Endothelial cell of umbilical vein (primary cell): ENCODE measurements at regions not wholly inside any gene's neighbourhood (a gene's known extent, or its start where the extent isn't known, plus 50 kb on each side); places are given as distances from the start of the nearest gene placed in this dataset.

ENCODE experiments used
- EZH2 ChIP-seq: IDR thresholded peaks from 2 replicates; pipeline ENCODE4 v1.6.1; 2012; ENCODE audit warnings: borderline replicate concordance, low read depth, mild to moderate bottlenecking, moderate library complexity, low read length, inconsistent platforms; ENCODE audit not compliant: severe bottlenecking
- FOS ChIP-seq: IDR thresholded peaks from 2 replicates; pipeline ENCODE4 v1.6.1; 2011; ENCODE audit warnings: mild to moderate bottlenecking, low read length, moderate library complexity, borderline replicate concordance; ENCODE audit not compliant: insufficient read depth
- JUN ChIP-seq: IDR thresholded peaks from 2 replicates; pipeline ENCODE4 v1.6.1; 2011; ENCODE audit warnings: borderline replicate concordance, low read depth; ENCODE audit not compliant: insufficient read length, insufficient read depth
- MAX ChIP-seq: IDR thresholded peaks from 2 replicates; pipeline ENCODE4 v1.6.1; 2011; ENCODE audit not compliant: insufficient read depth, insufficient read length
- MYC ChIP-seq: IDR thresholded peaks from one replicate; pipeline ENCODE4 v1.6.1; 2011; ENCODE audit warnings: mild to moderate bottlenecking, low read depth, low read length
- POLR2A ChIP-seq: IDR thresholded peaks from 2 replicates; pipeline ENCODE4 v1.6.1; 2012; ENCODE audit warnings: low read depth, mild to moderate bottlenecking, control low read depth, low read length
- POLR2AphosphoS5 ChIP-seq: IDR thresholded peaks from 2 replicates; pipeline ENCODE4 v1.6.1; 2012; ENCODE audit warnings: low read depth, mild to moderate bottlenecking, control low read depth, low read length, moderate library complexity; ENCODE audit not compliant: insufficient read depth
- TF ChIP-seq, protein P1 (sequence below), 2 donors: IDR thresholded peaks; 1 replicate in 1 of 2; 2 replicates in 1 of 2; pipeline ENCODE4 v1.5.1; 2011; ENCODE audit warnings: low read length in 2 of 2, mild to moderate bottlenecking in 2 of 2, moderate library complexity in 2 of 2, control low read depth in 1 of 2, inconsistent platforms in 1 of 2, low read depth in 1 of 2; ENCODE audit not compliant: insufficient read depth in 1 of 2; ENCODE audit errors: extremely low read depth in 1 of 2

DNA sequence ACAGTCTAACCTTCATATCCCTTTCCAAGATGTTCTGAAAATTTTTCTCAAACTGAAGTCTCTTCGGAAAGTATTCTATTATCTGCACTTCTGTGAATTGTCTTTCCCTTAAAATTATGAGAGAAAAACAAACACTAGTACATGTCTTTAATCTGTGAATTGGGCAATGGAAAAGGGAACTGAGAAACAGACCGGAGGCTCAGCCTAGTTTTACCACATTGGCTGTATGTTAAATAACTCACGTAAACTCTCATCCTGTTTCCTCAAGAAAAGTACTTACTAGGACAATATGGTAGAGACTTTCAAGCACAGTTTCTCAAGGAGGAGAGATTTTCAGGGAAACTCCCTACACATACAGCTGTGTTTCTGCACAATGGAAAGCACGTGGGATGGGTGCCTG is 982.2 kb upstream of the SEMA6D start:
- TF ChIP-seq, protein P1, sequence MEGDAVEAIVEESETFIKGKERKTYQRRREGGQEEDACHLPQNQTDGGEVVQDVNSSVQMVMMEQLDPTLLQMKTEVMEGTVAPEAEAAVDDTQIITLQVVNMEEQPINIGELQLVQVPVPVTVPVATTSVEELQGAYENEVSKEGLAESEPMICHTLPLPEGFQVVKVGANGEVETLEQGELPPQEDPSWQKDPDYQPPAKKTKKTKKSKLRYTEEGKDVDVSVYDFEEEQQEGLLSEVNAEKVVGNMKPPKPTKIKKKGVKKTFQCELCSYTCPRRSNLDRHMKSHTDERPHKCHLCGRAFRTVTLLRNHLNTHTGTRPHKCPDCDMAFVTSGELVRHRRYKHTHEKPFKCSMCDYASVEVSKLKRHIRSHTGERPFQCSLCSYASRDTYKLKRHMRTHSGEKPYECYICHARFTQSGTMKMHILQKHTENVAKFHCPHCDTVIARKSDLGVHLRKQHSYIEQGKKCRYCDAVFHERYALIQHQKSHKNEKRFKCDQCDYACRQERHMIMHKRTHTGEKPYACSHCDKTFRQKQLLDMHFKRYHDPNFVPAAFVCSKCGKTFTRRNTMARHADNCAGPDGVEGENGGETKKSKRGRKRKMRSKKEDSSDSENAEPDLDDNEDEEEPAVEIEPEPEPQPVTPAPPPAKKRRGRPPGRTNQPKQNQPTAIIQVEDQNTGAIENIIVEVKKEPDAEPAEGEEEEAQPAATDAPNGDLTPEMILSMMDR (IDR thresholded peaks at IDR 0.05; ENCODE audit: extremely low read depth in 1 of 2, insufficient read depth in 1 of 2, low read depth in 1 of 2, low read length in 2 of 2) = no peak
- TF ChIP-seq POLR2A = no peak
- TF ChIP-seq POLR2AphosphoS5 = no peak
- no peak for TF ChIP-seq MYC
- TF ChIP-seq FOS = no peak
- TF ChIP-seq EZH2 = no peak
- TF ChIP-seq MAX = no peak
- no peak for TF ChIP-seq JUN
